ENCODE measurements at regions not wholly inside any gene's neighbourhood (a gene's known extent, or its start where the extent isn't known, plus 50 kb on each side); places are given as distances from the start of the nearest gene placed in this dataset.

DNA sequence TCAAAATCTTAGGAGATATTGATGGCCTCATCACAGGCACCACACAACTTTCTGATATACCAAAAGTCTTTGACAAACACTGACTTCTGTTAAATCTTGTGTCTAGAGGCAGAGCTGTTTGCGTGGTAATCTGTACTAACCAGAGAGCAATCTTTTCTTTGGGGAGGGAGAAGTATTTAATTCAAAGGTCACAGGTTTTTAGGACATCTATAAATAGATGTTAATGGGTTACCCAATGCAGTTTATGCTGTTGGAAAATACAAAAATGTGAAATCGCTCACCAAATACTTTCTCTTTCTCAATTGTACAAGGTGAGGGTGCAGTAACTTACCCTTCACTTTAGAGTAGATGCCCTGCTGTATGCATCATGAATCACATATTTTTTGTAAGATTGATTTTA, 510.5 kb downstream of the NSUN3 start:
- Histone ChIP-seq H3K9ac (ENCODE audit: low read depth in 2 of 2, low read length in 2 of 2) (no peak overlapping the region), H3K27me3 (no peaks in the 10 kb centered on the region), H3K36me3 (no peaks in the 10 kb centered on the region), H3K9me3 (no peaks in the 10 kb centered on the region), H3K27ac (no peak overlapping the region), H3K4me3 (no peak overlapping the region), H3K4me1 (no peaks in the 10 kb centered on the region)
- DNase-seq: no peak
- intact Hi-C loops (cut with DNase I): no loop called here
- TF ChIP-seq, protein P1, sequence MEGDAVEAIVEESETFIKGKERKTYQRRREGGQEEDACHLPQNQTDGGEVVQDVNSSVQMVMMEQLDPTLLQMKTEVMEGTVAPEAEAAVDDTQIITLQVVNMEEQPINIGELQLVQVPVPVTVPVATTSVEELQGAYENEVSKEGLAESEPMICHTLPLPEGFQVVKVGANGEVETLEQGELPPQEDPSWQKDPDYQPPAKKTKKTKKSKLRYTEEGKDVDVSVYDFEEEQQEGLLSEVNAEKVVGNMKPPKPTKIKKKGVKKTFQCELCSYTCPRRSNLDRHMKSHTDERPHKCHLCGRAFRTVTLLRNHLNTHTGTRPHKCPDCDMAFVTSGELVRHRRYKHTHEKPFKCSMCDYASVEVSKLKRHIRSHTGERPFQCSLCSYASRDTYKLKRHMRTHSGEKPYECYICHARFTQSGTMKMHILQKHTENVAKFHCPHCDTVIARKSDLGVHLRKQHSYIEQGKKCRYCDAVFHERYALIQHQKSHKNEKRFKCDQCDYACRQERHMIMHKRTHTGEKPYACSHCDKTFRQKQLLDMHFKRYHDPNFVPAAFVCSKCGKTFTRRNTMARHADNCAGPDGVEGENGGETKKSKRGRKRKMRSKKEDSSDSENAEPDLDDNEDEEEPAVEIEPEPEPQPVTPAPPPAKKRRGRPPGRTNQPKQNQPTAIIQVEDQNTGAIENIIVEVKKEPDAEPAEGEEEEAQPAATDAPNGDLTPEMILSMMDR (IDR thresholded peaks at IDR 0.05): no peak

DNA sequence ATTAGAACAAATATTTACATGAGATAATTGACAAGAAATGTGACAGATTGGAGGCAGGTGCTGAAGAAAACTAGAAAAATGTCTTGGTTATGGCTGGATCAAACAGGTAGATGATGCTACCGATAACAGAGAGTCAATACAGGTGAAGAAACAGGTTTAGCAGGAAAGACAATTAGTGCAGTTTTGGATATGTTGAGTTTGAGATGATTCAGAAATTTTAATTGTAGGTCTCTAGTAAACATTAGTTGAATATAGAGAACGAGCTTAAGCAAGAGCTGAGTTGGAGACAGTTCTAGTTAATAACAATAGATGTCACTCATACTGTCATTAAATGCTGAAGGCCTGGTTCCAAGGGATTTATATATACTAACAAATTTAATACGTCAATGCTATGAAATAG, 524.4 kb downstream of the NSUN3 start:
- no peak for DNase-seq
- H3K4me3 ChIP-seq: no peak overlapping the region
- H3K36me3 ChIP-seq: no peaks in the 10 kb centered on the region
- no peaks in the 10 kb centered on the region for H3K4me1 ChIP-seq
- intact Hi-C loops (cut with DNase I): no loop called here
- H3K27ac ChIP-seq: no peak overlapping the region
- no peak overlapping the region for H3K9ac ChIP-seq (ENCODE audit: low read depth in 2 of 2, low read length in 2 of 2)
- H3K27me3 ChIP-seq: no peaks in the 10 kb centered on the region
- TF ChIP-seq, protein P1 (IDR thresholded peaks at IDR 0.05): no peak
- no peaks in the 10 kb centered on the region for H3K9me3 ChIP-seq

DNA sequence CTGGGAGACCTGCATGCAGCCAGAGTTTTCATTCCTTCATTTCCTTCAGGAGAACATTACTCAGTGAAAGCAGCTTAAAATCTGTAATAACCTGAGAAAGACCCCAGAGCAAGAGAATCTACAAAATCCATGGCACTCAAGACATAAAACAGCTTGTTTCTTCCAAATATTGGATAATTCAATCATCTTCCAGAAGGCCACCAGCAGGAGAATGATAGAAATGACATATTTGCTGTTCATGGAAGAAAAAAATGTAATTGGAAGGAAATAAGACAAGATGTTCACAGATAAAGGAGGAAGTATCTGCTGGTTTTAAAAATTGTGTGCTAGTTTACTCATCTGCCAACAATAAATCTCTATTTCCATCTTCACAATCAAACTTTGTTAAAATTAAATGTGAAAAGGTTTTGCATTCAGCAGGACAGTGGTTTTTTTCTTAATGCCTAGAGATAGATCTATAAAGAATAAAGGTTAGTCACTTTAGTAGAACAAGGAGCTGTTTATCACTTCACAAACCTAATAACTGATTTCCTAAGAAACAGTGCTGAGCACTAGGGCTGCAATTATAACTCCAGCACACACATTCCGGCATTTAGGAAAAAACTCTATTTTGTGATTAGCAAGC, 530.8 kb downstream of the NSUN3 start:
- Histone ChIP-seq H3K9ac (ENCODE audit: low read depth in 2 of 2, low read length in 2 of 2) (no peak overlapping the region), H3K27me3 (no peaks in the 10 kb centered on the region), H3K27ac (no peak overlapping the region), H3K4me1 (no peaks in the 10 kb centered on the region), H3K9me3 (no peaks in the 10 kb centered on the region), H3K4me3 (no peak overlapping the region), H3K36me3 (no peaks in the 10 kb centered on the region)
- TF ChIP-seq, protein P1 (IDR thresholded peaks at IDR 0.05): no peak
- DNase-seq: no peak
- intact Hi-C loops (cut with DNase I): no loop called here

DNA sequence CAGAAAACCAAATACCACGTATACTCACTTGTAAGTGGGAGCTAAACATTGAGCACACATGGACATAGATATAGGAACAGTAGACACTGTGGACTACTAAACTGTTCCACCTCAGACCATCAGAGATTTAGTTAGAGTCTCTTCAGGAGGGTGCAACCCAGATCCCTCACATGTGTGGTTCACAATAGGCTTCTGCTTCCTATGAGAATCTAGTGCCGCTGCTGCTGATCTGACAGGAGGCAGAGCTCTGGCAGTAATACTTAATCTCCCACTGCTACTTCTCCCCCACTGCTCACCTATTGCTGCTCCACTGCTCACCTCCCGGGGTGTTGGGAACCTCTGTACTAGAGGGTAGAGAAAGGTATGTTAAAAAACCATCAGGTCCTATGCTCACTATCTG, 533.3 kb downstream of the NSUN3 start:
- Histone ChIP-seq H3K27ac (no peak overlapping the region), H3K36me3 (no peaks in the 10 kb centered on the region), H3K9me3 (no peaks in the 10 kb centered on the region), H3K27me3 (no peaks in the 10 kb centered on the region), H3K9ac (ENCODE audit: low read depth in 2 of 2, low read length in 2 of 2) (no peak overlapping the region), H3K4me1 (no peaks in the 10 kb centered on the region), H3K4me3 (no peak overlapping the region)
- no peak for DNase-seq
- TF ChIP-seq, protein P1 (IDR thresholded peaks at IDR 0.05): no peak
- intact Hi-C loops (cut with DNase I): no loop called here

DNA sequence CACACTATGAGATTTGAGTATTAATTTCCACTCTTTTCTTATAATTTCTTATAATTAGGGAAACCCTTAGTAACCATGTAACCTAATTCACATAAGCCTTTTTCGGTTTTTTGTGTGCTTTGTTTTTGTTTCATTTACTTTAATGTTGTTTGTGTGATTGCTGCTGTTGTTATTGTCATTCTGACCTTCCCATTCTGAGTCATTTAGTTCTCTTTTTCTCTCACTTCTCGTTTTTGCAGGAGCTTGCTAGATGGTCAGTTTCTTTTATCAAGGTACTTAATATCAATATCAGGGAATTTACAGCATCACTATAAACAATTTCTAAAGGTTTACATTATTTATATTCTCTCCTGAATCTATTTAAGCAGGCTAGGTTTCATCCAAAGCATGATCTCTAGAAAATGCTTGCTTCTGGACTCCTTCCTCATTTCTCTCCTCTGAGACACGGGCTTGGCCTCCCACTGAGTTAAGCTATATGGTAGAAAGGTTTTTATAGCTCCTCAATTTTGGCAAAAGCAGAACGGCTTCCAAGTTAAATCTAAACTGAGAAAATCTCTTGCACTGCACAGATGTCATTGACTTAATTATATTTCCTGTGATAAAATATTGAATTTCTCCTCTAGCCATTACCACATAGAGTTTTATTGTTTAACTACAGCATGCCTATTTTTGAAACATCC, 534.2 kb downstream of the NSUN3 start:
- Histone ChIP-seq H3K4me1 (no peaks in the 10 kb centered on the region), H3K9ac (ENCODE audit: low read depth in 2 of 2, low read length in 2 of 2) (no peak overlapping the region), H3K36me3 (no peaks in the 10 kb centered on the region), H3K27ac (no peak overlapping the region), H3K4me3 (no peak overlapping the region), H3K27me3 (no peaks in the 10 kb centered on the region), H3K9me3 (no peaks in the 10 kb centered on the region)
- intact Hi-C loops (cut with DNase I): no loop called here
- TF ChIP-seq, protein P1 (IDR thresholded peaks at IDR 0.05): no peak
- DNase-seq: no peak
